ENCODE measurements at regions not wholly inside any gene's neighbourhood (a gene's known extent, or its start where the extent isn't known, plus 50 kb on each side); places are given as distances from the start of the nearest gene placed in this dataset.
"Not testable (repeated sequence)": the region's sequence is repeated elsewhere in the genome, so short reads cannot be mapped to it uniquely, and the experiment has no call there.

DNA sequence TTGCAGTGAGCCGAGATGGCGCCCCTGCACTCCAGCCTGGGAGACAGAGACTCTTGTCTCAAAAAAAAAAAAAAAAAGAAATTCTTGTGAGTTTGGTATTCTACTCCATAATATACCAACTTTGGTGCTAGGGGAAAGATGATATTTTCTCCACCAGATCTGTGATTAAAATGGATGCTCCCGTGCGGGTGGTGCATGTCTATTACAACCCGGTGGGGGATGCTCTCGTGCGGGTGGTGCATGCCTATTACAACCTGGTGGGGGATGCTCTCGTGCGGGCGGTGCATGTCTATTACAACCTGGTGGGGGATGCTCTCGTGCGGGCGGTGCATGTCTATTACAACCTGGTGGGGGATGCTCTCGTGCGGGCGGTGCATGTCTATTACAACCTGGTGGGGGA is 244.1 kb upstream of the RGMA start:
- in situ Hi-C loops (cut with MboI; ENCODE audit: low sequenced_read_pairs); H3K4me2 ChIP-seq (ENCODE audit: low read depth, low read length); H3K9ac ChIP-seq (ENCODE audit: low read depth, low read length); POLR2A ChIA-PET (ENCODE audit: unreplicated experiment); BruUV-seq (replicated peaks); ATAC-seq (ENCODE audit: low read depth); H2BK20ac ChIP-seq (ENCODE audit: low read depth, low read length); H3K4me1 ChIP-seq (ENCODE audit: control insufficient read depth, insufficient read depth, low read length); CTCF ChIA-PET; H3K27me3 ChIP-seq (ENCODE audit: control insufficient read depth, insufficient read depth, low read length); dilution Hi-C loops (cut with HindIII; ENCODE audit: low sequenced_read_pairs, unreplicated experiment); H3K56ac ChIP-seq (ENCODE audit: extremely low read depth, insufficient read depth, low read length); H3K14ac ChIP-seq (replicated peaks; ENCODE audit: low read depth, low read length); H4K91ac ChIP-seq (ENCODE audit: insufficient read depth, low read depth, low read length); H3K36me3 ChIP-seq (ENCODE audit: control insufficient read depth, insufficient read depth, low read length); H2AK9ac ChIP-seq (replicated peaks; ENCODE audit: low read depth, low read length, poor library complexity); H3K79me1 ChIP-seq (ENCODE audit: low read depth in 1 of 2, low read length in 2 of 2); H3K27ac ChIP-seq (ENCODE audit: insufficient read depth, low read length); H4K8ac ChIP-seq (ENCODE audit: low read depth in 2 of 2, low read length in 2 of 2); H3K18ac ChIP-seq (ENCODE audit: low read depth, low read length); H4K5ac ChIP-seq (ENCODE audit: low read depth, low read length); H3K23ac ChIP-seq (ENCODE audit: low read depth, low read length); H3K4ac ChIP-seq (ENCODE audit: low read depth, low read length); H3K4me3 ChIP-seq (ENCODE audit: insufficient read depth, low read depth, low read length); H2BK5ac ChIP-seq (ENCODE audit: low read depth, low read length, poor library complexity, severe bottlenecking); intact Hi-C loops (cut with micrococcal nuclease); H2AFZ ChIP-seq (replicated peaks; ENCODE audit: low read length, poor library complexity); H2BK120ac ChIP-seq (ENCODE audit: low read depth, low read length); H2BK15ac ChIP-seq (ENCODE audit: low read depth, low read length); H3K9me1 ChIP-seq (ENCODE audit: insufficient read depth, low read length); H4K20me1 ChIP-seq (ENCODE audit: insufficient read depth, low read length); H2AK5ac ChIP-seq (ENCODE audit: low read depth, low read length); DNase-seq: not testable (repeated sequence)
- WGBS, 2 experiments (ENCODE audit: extremely low coverage in 2 of 2, insufficient read length in 1 of 2): no CpG with 5 or more reads among the region's 16 CpGs
- H3K9me3 ChIP-seq (ENCODE audit: control insufficient read depth, insufficient read depth, low read length): peaks cover 20% of the 10 kb centered on the region
